ENCODE measurements at regions not wholly inside any gene's neighbourhood (a gene's known extent, or its start where the extent isn't known, plus 50 kb on each side); places are given as distances from the start of the nearest gene placed in this dataset.

DNA sequence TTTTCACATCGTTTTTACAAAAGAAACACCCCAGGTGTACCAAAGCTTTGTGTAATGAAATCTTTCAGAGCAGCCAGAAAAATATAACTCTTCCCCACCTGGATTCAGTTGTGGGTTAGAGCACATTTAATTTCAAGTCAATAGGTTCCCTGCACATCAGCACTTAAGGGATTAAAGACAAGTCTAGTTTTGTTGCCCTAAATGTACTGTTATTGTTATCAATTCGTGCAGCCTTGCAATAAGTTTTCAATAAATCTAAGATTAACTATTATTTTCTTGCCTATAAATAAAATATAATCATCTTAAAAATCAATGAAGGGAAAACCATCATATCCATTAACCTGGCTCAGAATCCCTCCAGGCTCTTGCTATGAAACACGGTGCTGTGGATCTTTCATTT, 172.5 kb upstream of the CDIN1 start:
- H3K4me3 ChIP-seq (ENCODE audit: low read depth, low read length) = no peak overlapping the region
- TF ChIP-seq, protein P1, sequence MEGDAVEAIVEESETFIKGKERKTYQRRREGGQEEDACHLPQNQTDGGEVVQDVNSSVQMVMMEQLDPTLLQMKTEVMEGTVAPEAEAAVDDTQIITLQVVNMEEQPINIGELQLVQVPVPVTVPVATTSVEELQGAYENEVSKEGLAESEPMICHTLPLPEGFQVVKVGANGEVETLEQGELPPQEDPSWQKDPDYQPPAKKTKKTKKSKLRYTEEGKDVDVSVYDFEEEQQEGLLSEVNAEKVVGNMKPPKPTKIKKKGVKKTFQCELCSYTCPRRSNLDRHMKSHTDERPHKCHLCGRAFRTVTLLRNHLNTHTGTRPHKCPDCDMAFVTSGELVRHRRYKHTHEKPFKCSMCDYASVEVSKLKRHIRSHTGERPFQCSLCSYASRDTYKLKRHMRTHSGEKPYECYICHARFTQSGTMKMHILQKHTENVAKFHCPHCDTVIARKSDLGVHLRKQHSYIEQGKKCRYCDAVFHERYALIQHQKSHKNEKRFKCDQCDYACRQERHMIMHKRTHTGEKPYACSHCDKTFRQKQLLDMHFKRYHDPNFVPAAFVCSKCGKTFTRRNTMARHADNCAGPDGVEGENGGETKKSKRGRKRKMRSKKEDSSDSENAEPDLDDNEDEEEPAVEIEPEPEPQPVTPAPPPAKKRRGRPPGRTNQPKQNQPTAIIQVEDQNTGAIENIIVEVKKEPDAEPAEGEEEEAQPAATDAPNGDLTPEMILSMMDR (IDR thresholded peaks at IDR 0.05; ENCODE audit: low read depth, low read length) = no peak

DNA sequence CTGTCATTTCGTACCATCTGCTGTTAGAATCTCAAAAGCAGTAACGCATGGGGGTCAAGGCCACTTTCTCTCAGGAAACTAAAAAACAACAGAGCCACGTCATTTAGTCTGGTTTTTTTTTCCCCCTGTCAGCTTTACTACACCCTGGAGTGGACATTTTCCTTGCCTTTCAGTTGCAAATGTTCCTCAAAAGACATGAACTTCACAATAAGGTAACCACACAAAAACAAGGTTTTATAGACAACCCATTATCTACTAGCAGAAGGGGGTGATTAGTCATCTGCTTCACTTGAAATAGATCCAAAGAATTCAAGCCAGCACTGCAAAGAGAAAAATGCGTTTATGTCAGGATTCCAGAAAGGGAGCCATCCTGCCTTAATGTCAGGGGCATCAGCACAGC, 171.8 kb upstream of the CDIN1 start:
- TF ChIP-seq, protein P1 (IDR thresholded peaks at IDR 0.05; ENCODE audit: low read depth, low read length) = no peak
- H3K4me3 ChIP-seq (ENCODE audit: low read depth, low read length) = no peak overlapping the region

DNA sequence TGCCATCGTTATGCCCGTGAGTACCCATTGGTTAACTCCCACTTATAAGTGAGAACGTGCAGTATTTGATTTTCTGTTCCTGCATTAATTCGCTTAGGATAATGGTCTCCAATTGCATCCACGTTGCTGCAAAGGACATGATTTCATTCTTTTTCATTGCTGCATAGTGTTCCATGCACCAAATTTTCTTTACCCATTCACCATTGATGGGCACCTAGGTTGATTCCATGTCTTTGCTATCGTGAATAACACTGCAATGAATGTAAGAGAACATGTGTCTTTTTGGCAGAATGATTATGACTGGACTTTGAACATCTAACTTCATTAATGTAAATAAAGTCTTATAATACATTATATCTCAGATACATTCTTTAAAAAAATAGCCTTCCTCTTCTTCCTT, 169.6 kb upstream of the CDIN1 start:
- H3K4me3 ChIP-seq (ENCODE audit: low read depth, low read length) = no peak overlapping the region
- TF ChIP-seq, protein P1 (IDR thresholded peaks at IDR 0.05; ENCODE audit: low read depth, low read length) = no peak

DNA sequence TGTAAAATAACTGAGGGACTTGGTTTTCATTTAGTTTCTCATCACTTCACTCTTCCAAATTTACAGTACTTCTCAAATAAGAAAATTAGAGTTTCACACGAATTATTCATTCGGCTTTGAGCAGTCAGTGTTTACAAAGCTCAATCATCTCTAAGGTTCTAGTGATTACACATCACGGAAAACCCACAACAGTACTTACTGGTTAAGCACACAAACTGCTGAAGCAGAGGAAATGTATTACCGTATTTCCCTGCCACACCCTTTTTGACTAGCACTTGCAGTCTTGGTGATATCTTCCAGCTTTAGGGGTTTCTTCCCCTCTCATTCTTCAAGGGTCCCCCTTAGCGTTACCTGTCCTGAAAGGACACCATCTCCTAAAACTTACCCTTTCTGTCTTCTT, 164.8 kb upstream of the CDIN1 start:
- H3K4me3 ChIP-seq (ENCODE audit: low read depth, low read length) = no peak overlapping the region
- TF ChIP-seq, protein P1 (IDR thresholded peaks at IDR 0.05; ENCODE audit: low read depth, low read length) = no peak

DNA sequence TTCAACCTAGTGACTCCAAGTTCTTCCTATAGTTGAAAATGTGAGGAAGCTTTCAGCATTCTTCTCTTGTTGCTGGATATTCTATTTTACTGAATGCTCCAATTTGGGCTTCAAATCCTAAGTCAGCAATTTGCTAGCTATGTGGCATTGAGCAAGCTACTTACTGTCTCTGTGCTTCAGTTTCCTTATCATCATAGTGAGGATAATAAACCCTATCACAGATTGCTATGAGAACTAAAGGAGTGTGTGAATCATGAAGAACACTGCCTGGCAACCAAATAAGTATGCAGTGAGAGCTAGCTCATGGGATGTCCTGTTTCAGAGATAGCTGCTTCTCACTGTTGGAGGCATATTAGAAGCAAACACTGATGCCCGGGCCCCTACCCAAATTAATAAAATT, 163.8 kb upstream of the CDIN1 start:
- TF ChIP-seq, protein P1 (IDR thresholded peaks at IDR 0.05; ENCODE audit: low read depth, low read length) = no peak
- no peak overlapping the region for H3K4me3 ChIP-seq (ENCODE audit: low read depth, low read length)

DNA sequence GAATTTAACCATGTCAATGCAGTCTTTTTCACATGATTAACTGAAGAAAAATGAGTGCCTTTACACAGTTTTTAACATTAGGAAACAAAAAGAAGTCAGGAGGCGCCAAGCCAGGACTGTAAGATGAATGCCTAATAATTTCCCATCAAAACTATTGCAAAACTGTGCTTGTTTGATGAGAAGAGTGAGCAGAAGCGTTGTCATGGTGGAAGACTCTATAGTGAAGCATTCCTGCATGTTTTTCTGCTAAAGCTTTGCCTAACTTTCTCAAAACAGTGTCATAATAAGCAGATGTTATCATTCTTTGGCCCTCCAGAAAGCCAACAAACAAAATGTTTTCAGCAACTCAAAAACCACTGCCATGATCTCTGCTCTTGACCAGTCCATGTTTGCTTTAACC, 156.8 kb upstream of the CDIN1 start:
- no peak overlapping the region for H3K4me3 ChIP-seq (ENCODE audit: low read depth, low read length)
- TF ChIP-seq, protein P1 (IDR thresholded peaks at IDR 0.05; ENCODE audit: low read depth, low read length) = no peak

DNA sequence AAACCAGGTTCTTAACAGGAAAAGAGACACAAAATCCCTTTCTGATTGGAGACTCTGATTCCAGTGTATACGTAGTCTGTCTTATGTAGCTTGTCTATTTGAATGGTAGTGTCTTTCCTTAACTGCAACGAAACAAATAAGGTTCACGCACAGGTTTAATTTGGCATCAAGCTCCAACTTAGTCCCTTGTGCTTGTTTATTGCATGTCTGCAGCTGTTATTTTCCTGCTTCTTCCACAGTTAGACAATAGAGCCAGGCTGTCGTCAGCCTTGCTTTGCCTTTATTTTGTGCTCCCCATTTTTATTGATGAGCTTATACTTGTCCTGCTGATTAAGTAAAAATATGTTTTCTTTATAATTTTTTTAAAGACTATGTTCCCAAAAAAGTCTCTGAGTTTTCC, 152.7 kb upstream of the CDIN1 start:
- H3K4me3 ChIP-seq (ENCODE audit: low read depth, low read length) = no peak overlapping the region
- TF ChIP-seq, protein P1 (IDR thresholded peaks at IDR 0.05; ENCODE audit: low read depth, low read length) = no peak

Measured in WI38 (cell line).